Liver (tissue), 3 donors: ENCODE measurements at regions not wholly inside any gene's neighbourhood (a gene's known extent, or its start where the extent isn't known, plus 50 kb on each side); places are given as distances from the start of the nearest gene placed in this dataset.

Source experiments
- GABPA ChIP-seq, 2 donors: IDR thresholded peaks in 1 of 2; conservative IDR thresholded peaks in 1 of 2; 2 replicates each; pipeline ENCODE4 v1.6.1; 2016; ENCODE audit warnings: antibody characterized with exemption in 2 of 2, mild to moderate bottlenecking in 1 of 2, moderate library complexity in 1 of 2
- JUND ChIP-seq, 2 donors: IDR thresholded peaks; 2 replicates each; pipeline ENCODE4 v1.6.1; 2016; ENCODE audit warnings: antibody characterized with exemption in 2 of 2
- NR2F2 ChIP-seq: IDR thresholded peaks from 2 replicates; pipeline ENCODE4 v1.6.1; 2016; ENCODE audit warnings: antibody characterized with exemption
- RAD21 ChIP-seq, 2 donors: IDR thresholded peaks; 2 replicates each; pipeline ENCODE4 v1.6.1; 2016; ENCODE audit warnings: antibody characterized with exemption in 2 of 2, mild to moderate bottlenecking in 2 of 2
- SP1 ChIP-seq: IDR thresholded peaks from 2 replicates; pipeline ENCODE4 v1.6.1; 2018; ENCODE audit warnings: antibody characterized with exemption, mild to moderate bottlenecking
- TAF1 ChIP-seq: conservative IDR thresholded peaks from 2 replicates; pipeline ENCODE4 v1.6.1; 2016; ENCODE audit warnings: antibody characterized with exemption, mild to moderate bottlenecking
- YY1 ChIP-seq: IDR thresholded peaks from 2 replicates; pipeline ENCODE4 v1.6.1; 2016; ENCODE audit warnings: antibody characterized with exemption, mild to moderate bottlenecking
- TF ChIP-seq, protein P1 (sequence below): fragments of 150-350 bp; IDR thresholded peaks from 2 replicates; pipeline ENCODE4 v1.5.1; 2017; ENCODE audit warnings: improper control_type of control experiment, low read depth, low read length; ENCODE audit not compliant: missing input control
- TF ChIP-seq, protein P2 (sequence below): IDR thresholded peaks from 2 replicates; pipeline ENCODE4 v1.6.1; 2016; ENCODE audit warnings: antibody characterized with exemption, mild to moderate bottlenecking
- TF ChIP-seq, protein P3 (sequence below): IDR thresholded peaks from 2 replicates; pipeline ENCODE4 v1.6.1; 2016; ENCODE audit warnings: antibody characterized with exemption
- TF ChIP-seq, protein P4 (sequence below): IDR thresholded peaks from 2 replicates; pipeline ENCODE4 v1.6.1; 2016; ENCODE audit warnings: antibody characterized with exemption
- TF ChIP-seq, protein P5 (sequence below): IDR thresholded peaks from 2 replicates; pipeline ENCODE4 v1.6.1; 2016; ENCODE audit warnings: antibody characterized with exemption
- donor health status: healthy.
- donor health status: healthy.

DNA sequence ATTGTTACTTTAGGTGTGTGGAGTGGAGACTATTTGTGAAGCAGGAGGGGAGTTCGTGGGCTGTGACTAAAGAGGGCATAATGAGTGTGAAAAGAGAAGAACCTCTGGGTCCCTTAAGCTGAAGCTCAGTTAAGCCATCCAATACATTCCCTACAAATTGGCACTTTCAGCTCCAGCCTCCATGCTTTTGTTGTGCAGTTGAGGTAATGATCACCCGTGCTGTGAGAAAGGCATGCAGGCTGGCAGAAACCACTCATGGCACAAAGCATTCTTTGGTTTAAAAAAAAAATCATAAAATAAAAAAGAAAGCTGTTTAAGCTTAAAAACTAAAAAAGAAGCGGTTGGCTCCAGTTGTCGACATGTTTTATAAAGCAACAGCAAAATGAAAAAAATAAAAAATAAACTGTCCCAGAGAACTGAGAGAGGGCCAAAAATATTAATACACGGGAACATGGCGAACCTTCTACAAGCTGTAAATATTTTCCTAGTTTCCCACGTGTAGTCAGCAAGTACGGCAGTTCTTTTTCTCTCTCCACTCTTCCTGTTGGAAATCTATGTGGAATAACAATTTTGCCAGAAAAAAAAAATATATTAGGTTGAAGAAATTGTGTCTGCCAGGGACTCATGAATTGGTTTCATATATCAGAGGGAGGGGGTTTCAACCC, 82.2 kb downstream of the ANKRD60 start:
- TF ChIP-seq, protein P1, sequence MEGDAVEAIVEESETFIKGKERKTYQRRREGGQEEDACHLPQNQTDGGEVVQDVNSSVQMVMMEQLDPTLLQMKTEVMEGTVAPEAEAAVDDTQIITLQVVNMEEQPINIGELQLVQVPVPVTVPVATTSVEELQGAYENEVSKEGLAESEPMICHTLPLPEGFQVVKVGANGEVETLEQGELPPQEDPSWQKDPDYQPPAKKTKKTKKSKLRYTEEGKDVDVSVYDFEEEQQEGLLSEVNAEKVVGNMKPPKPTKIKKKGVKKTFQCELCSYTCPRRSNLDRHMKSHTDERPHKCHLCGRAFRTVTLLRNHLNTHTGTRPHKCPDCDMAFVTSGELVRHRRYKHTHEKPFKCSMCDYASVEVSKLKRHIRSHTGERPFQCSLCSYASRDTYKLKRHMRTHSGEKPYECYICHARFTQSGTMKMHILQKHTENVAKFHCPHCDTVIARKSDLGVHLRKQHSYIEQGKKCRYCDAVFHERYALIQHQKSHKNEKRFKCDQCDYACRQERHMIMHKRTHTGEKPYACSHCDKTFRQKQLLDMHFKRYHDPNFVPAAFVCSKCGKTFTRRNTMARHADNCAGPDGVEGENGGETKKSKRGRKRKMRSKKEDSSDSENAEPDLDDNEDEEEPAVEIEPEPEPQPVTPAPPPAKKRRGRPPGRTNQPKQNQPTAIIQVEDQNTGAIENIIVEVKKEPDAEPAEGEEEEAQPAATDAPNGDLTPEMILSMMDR, result no peak
- TF ChIP-seq SP1 (no peak), JUND (IDR thresholded peaks at IDR 0.05) (no peak), NR2F2 (no peak), GABPA (IDR thresholded peaks at IDR 0.05 in 1 of 2, conservative IDR thresholded peaks at IDR 0.05 in 1 of 2) (no peak), YY1 (no peak), TAF1 (no peak), RAD21 (IDR thresholded peaks at IDR 0.05) (no peak)
- TF ChIP-seq, protein P2, sequence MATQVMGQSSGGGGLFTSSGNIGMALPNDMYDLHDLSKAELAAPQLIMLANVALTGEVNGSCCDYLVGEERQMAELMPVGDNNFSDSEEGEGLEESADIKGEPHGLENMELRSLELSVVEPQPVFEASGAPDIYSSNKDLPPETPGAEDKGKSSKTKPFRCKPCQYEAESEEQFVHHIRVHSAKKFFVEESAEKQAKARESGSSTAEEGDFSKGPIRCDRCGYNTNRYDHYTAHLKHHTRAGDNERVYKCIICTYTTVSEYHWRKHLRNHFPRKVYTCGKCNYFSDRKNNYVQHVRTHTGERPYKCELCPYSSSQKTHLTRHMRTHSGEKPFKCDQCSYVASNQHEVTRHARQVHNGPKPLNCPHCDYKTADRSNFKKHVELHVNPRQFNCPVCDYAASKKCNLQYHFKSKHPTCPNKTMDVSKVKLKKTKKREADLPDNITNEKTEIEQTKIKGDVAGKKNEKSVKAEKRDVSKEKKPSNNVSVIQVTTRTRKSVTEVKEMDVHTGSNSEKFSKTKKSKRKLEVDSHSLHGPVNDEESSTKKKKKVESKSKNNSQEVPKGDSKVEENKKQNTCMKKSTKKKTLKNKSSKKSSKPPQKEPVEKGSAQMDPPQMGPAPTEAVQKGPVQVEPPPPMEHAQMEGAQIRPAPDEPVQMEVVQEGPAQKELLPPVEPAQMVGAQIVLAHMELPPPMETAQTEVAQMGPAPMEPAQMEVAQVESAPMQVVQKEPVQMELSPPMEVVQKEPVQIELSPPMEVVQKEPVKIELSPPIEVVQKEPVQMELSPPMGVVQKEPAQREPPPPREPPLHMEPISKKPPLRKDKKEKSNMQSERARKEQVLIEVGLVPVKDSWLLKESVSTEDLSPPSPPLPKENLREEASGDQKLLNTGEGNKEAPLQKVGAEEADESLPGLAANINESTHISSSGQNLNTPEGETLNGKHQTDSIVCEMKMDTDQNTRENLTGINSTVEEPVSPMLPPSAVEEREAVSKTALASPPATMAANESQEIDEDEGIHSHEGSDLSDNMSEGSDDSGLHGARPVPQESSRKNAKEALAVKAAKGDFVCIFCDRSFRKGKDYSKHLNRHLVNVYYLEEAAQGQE, result no peak
- TF ChIP-seq, protein P3, sequence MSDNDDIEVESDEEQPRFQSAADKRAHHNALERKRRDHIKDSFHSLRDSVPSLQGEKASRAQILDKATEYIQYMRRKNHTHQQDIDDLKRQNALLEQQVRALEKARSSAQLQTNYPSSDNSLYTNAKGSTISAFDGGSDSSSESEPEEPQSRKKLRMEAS, result no peak
- TF ChIP-seq, protein P4, sequence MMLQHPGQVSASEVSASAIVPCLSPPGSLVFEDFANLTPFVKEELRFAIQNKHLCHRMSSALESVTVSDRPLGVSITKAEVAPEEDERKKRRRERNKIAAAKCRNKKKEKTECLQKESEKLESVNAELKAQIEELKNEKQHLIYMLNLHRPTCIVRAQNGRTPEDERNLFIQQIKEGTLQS, result no peak
- TF ChIP-seq, protein P5, sequence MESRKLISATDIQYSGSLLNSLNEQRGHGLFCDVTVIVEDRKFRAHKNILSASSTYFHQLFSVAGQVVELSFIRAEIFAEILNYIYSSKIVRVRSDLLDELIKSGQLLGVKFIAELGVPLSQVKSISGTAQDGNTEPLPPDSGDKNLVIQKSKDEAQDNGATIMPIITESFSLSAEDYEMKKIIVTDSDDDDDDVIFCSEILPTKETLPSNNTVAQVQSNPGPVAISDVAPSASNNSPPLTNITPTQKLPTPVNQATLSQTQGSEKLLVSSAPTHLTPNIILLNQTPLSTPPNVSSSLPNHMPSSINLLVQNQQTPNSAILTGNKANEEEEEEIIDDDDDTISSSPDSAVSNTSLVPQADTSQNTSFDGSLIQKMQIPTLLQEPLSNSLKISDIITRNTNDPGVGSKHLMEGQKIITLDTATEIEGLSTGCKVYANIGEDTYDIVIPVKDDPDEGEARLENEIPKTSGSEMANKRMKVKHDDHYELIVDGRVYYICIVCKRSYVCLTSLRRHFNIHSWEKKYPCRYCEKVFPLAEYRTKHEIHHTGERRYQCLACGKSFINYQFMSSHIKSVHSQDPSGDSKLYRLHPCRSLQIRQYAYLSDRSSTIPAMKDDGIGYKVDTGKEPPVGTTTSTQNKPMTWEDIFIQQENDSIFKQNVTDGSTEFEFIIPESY, result no peak
